NCI-H146 treated with DMSO at 0.1 percent for 48 hours (cell line): ENCODE measurements at regions not wholly inside any gene's neighbourhood (a gene's known extent, or its start where the extent isn't known, plus 50 kb on each side); places are given as distances from the start of the nearest gene placed in this dataset.
"Not testable (repeated sequence)": the region's sequence is repeated elsewhere in the genome, so short reads cannot be mapped to it uniquely, and the experiment has no call there.

Experiments
- DNase-seq: peaks from one replicate; lab custom pipeline; 2025; ENCODE audit not compliant: unreplicated experiment; lab: John Stamatoyannopoulos, UW

DNA sequence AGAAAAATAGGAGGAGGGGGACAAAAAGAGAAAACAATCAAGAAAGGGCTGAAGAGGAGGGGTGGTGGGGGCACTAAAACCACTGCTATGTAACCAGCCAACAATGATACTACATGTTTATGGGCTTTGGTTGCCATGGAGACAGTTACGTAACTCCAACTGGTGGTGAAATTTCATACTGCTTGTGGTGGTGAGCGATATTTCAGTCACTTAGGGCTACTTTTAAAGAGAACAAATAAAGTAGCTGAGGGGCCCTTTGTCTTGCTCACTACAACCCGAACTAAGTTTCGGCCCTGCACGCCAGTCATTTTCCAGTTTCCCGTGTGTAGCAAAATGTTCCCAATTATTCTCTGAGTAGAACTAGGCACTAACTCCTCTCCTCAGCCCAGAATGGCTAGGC is 275.2 kb upstream of the EDA2R start:
- DNase-seq, result no peak

DNA sequence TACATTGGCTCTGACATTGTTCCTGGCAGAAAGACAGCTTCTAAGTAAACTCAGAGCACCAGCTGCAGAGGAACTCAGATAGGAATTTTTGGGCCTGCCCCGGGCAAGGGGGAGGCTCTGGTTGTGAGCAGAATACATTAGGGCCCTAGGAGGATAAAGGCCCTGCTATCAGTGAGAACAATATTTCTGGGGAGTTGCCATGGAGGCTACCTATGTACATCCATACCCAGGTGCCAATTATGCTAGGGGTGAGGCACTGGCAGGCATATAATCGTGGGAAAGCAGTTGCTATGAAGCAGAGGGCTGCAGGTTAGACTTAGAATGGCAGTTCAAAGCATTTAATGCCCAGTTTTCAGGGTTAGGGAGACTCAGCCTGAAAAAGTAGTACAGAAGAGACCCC is 273.5 kb upstream of the EDA2R start:
- no peak for DNase-seq

GRCh38 chrX:66902081-66902480 is 263.2 kb upstream of the EDA2R start:
- no peak for DNase-seq

DNA sequence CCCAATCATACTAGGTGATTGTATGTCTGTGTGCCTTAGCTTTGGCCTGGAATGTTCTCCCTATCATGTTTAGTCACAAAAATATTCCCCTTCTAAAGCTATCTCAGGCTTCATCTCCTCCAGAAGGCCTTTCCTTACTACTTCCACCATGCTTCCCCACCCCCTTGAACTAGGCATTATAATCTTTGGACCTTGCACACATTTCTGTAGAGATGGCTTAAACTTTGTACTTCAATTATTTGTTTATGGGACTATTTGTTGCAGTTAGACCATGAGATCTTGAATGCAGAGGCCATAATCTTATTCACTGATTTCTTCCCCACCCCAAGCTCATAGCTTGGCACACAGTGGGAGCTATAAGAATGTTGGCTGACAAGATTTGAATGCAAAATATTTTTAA is 262.0 kb upstream of the EDA2R start:
- no peak for DNase-seq

GRCh38 chrX:66892004-66892403 is 253.1 kb upstream of the EDA2R start:
- DNase-seq, result no peak

DNA sequence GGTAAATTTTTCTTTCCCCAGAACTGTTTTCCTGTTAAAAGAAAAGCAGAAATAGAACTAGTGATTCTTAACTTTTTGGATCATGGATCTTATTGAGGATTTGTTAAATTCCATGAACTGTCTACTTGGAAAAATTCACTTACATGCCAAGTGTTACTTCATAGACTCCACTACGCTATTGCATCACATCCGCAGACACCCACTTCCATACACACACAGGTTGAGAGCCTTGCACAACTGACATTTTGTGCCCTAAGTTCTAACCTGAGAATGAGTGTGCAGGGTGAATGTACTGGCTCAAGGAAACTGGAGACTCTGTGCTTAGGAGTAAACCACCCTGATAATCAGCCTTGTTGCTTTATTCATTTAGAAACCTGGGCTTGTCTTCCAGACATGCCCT is 250.5 kb upstream of the EDA2R start:
- no peak for DNase-seq

- no peak for DNase-seq
Measured at GRCh38 chrX:66882101-66882500, 243.2 kb upstream of the EDA2R start.

DNA sequence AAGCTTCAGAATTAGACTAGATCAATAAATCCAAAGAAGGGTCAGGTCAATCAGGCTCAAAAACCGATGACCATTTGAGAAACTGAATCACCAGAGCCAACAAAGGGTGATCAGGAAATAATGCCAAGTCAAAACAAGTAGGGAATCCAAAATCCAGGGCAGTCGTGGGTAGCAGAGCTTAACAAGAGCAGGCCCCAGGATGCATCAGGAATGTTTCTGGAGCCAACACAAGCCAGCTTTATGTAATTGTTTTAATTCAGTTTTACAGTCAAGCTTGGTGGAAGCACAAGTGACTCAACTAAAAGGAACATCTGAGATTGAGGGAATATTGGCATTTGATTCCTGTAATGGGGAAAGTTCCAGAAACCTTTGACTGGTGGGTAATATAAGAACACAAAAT is 237.9 kb upstream of the EDA2R start:
- DNase-seq, result no peak

- no peak for DNase-seq
Measured at GRCh38 chrX:66872771-66873170, 233.9 kb upstream of the EDA2R start.

DNA sequence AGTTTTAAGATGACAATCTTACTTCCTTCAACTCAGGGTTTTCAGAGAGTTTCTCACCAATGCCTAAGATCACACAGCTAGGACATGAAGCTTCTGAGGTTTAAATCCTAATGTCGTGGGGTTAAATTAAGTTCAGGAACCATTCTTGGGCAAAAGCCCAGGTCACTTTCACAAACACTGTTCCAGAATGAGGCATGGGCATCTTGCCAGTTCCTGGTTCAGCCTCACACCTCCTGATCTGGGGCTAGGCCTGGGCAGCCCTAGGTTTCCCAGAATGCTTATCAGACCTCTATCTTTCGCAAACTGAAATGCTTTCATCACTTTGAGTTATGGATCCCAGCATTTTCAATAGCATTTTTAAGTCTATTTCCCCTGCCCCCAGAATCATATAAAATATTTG is 224.8 kb upstream of the EDA2R start:
- DNase-seq, result no peak

- DNase-seq, result no peak
Measured at GRCh38 chrX:66833426-66833825, 194.5 kb upstream of the EDA2R start.

GRCh38 chrX:66815227-66815626 is 176.3 kb upstream of the EDA2R start:
- DNase-seq, result no peak

- DNase-seq, result not testable (repeated sequence)
Measured at GRCh38 chrX:66794514-66794913, 155.6 kb upstream of the EDA2R start.

GRCh38 chrX:66766318-66766717 is 127.4 kb upstream of the EDA2R start:
- no peak for DNase-seq

DNA sequence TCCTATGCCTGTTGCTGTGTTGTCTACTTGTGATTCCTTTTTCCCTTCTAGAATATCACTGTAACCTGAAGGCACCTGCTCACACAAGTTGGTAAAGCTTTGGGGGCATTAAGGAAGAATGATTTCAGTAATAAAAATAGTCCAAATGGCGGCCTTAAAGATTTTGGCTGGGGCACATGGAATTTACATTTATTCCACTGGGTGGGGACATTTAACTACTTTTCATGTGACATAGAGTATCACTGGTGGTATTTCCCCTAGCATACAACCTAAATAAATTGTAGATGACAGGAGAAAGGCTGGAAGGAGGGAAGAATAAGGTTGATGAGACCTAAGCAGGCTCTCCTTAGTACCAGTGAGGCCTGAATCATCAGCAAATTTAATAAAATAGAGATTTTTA is 121.8 kb upstream of the EDA2R start:
- no peak for DNase-seq

- no peak for DNase-seq
Measured at GRCh38 chrX:66756717-66757116, 117.8 kb upstream of the EDA2R start.

GRCh38 chrX:66751136-66751782 is 112.4 kb upstream of the EDA2R start:
- DNase-seq, result no peak

DNA sequence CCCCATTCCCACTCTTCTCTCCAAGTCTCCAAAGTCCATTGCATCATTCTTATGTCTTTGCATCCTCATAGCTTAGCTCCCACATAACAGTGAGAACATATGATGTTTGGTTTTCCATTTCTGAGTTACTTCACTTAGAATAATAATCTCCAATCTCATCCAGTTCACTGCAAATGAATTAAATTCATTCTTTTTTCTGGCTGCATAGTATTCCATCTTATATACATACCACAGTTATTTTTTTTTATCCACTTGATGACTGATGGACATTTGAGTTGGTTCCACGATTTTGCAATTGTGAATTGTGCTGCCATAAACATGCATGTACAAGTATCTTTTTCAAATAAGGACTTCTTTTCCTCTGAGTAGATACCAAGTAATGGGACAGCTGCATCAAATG is 105.6 kb upstream of the EDA2R start:
- not testable (repeated sequence) for DNase-seq

DNA sequence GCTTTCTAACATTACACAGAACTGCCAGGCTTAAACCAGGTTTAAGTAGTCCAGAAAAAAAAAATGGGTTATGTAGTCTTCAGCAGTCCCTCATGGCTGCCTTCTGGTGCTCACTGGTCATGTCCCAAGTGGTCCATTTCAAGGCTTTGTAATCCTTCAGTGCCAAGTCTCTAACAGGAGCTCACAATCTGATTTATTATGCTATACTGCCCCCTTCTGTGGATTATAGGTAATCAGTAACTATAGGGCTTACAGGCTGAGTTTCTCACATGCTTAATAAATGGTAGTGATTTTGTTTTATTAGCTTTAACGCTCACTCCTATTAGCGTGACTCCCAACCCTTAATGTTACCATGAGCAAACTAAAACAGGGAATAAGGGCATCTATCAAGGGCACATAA is 92.5 kb upstream of the EDA2R start:
- DNase-seq, result no peak

DNA sequence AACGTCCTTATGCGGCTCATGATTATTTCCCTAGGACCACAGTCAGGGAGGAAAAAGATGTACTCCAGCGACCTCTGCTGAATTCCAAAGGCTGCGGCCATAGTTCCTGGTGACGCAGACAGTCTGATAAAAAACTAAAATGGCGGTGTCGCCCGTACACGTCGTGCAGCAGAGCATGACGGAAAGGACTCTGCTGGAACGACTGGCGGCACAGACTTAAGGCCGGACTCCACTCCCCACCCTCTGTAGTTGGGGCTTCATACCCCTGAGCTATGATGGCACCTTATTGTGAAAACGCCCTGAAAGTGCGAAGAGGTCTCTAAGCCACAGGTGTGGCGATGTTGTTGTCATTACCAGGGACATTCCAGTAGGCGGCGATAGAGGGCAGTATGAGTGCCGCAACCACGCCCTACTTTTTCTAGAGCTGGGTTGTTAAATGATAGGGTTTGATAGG is 90.0 kb upstream of the EDA2R start:
- peak; percentile 20 for DNase-seq

DNA sequence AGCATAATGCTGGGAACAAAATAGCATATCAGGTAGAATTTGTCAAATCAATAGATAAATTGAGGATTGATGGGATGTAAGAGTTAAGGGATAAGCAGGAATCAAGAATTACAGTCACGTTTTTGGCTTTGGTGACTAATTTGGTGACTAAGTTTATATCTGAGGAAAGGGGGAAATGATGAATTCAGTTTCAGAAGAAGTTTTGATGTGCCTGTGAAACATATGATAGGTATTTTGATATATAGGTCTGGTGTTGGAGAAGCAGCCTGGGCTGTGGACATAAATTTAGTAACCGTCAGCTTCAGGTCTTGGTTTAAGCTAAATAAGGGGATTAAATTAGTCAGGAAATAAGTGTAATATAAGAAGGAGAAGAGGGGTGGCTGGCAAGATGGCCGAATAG is 79.0 kb upstream of the EDA2R start:
- no peak for DNase-seq

DNA sequence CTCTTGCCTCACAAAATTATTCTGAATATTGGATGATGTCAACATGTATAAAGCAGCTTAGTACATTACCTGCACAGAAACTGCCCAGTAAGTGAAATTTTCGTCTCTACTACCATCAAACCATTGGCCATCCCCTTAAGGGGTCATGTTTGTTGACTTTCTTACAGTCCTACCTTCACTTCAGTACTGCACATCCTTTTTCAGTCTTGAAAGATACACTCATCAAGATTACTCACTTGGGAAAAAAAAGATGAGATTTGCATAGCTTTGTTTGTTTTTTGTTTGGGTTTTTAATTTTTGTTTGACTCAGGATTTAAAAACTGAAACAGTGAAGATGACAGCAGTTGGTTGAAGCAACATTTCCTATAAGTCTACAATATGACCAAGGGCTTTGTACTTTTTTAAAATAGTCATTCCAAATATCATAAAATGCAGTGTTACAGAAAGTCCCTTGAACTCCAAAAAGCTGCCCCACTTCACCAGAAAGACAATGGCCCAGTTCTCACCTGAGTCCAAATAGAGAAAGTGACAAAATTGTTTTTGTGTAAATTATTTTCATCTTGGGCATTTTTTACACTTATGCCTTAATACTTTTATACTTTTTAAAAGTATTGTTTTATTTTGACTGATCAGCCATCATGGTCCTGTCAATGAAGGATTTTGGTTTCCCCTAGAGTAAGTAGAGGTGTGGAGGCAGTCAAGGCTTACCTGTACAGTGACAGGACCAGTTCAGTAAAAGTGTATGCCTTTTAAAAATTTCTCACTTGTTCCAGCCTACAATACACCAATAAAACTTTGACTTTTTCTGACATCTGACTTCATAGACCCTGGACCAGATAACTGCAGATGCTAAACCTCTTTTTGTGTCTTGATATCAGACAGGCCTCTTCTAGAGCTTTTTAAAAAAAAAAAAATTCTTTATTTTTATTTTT is 59.7 kb upstream of the EDA2R start:
- no peak for DNase-seq
